ENCODE measurements at regions not wholly inside any gene's neighbourhood (a gene's known extent, or its start where the extent isn't known, plus 50 kb on each side); places are given as distances from the start of the nearest gene placed in this dataset.

DNA sequence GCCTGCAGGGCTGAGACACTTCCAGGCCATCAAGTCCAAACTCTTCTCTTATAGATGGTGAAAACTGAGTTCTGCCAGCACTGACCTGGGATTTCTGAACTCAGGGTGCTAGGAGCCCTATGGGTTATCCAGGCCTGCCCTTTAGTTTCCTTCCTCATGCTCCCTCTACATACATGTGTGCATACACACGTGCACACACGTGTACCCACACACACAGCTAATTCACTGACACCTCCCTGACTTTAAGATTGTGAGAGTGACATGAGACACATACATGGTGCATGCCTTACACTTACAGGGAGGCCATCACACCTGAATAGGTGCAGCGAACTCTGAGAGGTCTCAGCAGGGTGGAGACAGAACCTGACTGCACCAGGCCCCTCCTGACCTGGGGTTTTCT, 267.4 kb downstream of the CYP26B1 start:
- H3K9me3 ChIP-seq (ENCODE audit: control insufficient read depth, insufficient read depth, low read length) = peaks cover 7% of the 10 kb centered on the region
- no peak for DNase-seq (ENCODE audit: low read depth, low spot score)
- H3K4me3 ChIP-seq (ENCODE audit: low read depth, low read length) = no peak overlapping the region
- H3K27me3 ChIP-seq (ENCODE audit: control insufficient read depth, insufficient read depth, low read length) = peaks cover 8% of the 10 kb centered on the region
- POLR2A ChIA-PET = no interaction called here
- TF ChIP-seq, protein P1, sequence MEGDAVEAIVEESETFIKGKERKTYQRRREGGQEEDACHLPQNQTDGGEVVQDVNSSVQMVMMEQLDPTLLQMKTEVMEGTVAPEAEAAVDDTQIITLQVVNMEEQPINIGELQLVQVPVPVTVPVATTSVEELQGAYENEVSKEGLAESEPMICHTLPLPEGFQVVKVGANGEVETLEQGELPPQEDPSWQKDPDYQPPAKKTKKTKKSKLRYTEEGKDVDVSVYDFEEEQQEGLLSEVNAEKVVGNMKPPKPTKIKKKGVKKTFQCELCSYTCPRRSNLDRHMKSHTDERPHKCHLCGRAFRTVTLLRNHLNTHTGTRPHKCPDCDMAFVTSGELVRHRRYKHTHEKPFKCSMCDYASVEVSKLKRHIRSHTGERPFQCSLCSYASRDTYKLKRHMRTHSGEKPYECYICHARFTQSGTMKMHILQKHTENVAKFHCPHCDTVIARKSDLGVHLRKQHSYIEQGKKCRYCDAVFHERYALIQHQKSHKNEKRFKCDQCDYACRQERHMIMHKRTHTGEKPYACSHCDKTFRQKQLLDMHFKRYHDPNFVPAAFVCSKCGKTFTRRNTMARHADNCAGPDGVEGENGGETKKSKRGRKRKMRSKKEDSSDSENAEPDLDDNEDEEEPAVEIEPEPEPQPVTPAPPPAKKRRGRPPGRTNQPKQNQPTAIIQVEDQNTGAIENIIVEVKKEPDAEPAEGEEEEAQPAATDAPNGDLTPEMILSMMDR (IDR thresholded peaks at IDR 0.05; ENCODE audit: low read depth, low read length) = no peak
- H3K27ac ChIP-seq (ENCODE audit: low read depth, low read length) = no peak overlapping the region
- CTCF ChIA-PET = interaction anchor here (1.7 kb wide), 1 partner anchor 43 kb away, joined by 9 read pairs; no protein-coding TSS in a partner anchor

DNA sequence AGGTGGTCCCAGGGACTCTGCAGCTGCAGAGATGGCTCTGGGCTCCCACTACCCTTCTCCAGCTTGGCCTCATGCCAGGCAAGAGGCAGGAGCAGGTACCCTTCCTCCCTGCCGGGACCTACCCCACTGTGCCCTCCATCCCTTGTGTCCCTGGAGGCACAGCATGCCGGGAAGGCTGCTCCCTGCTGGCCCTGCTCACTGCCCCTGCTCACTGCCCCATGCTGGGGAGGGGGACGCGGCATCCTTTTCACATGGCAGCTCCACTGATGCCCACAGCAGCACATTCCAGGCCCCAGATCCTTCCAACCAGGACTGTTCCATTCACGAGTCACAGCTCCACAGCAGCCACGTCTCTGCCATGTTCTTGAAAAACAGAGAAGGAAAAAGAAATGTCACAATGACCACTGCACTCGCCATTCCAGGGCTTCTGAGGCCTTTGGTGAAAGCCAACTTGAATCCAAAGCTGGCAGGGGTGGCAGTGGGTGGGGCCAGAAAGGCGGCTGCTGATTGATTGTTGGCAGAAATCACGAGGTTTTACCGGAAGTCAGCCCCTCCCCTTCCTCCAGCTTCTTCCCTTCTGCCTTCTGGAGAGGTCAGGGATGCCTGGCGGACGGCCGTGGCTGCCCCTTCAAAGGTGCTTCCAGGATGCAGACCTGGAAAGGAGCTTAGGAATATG, 268.0 kb downstream of the CYP26B1 start:
- no peak overlapping the region for H3K27ac ChIP-seq (ENCODE audit: low read depth, low read length)
- ChIA-PET CTCF (interaction anchor here (0.5 to 1.0 kb wide), 3 partner anchors 45 to 704 kb away, joined by 3 to 4 read pairs (median 3); no protein-coding TSS in a partner anchor), POLR2A (no interaction called here)
- no peak for DNase-seq (ENCODE audit: low read depth, low spot score)
- TF ChIP-seq, protein P1 (IDR thresholded peaks at IDR 0.05; ENCODE audit: low read depth, low read length) = no peak
- peaks cover 2% of the 10 kb centered on the region for H3K9me3 ChIP-seq (ENCODE audit: control insufficient read depth, insufficient read depth, low read length)
- H3K4me3 ChIP-seq (ENCODE audit: low read depth, low read length) = no peak overlapping the region
- peaks cover 8% of the 10 kb centered on the region for H3K27me3 ChIP-seq (ENCODE audit: control insufficient read depth, insufficient read depth, low read length)

DNA sequence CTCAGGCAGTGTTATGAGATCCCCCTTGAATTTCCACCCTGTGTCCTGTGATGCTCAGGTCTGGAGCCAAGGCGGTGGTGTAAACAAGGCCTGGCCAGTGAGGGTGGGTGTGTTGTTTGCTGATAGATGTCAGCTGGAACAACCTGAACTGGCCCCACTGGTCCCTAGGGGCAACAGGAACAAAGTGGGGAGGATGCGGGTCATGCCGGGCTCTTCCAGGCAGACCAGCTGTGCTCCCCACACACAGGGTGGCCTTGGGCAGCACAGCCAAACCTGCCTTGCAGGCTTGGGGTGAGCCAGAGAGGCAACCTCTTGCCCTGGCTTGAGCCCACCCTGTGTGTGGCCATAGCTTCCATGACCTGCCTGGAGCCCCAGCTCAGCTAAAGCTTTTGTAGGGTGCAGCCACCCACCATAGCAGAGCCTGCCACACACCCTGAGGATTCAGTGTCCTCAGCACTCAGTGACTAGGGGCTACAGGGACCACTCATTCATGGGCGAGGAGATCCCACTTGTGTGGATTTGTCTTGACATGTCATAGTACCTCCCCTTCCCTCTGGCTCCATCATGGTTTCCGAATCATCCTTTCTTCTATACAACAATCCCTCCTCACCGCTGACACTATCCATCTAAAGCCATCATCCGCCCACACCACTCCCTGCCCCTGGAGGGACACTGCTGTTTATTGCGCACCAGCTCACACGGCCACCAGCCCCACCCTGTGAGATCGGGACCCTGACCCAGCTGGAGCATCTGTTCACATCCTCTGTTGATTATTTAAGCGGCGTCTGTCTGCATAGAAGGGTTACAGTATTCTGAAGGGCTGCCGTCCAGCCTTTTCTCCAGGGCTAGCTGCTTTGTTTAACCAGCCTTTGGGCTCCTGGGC, 268.8 kb downstream of the CYP26B1 start:
- Histone ChIP-seq H3K27me3 (ENCODE audit: control insufficient read depth, insufficient read depth, low read length) (peaks cover 8% of the 10 kb centered on the region), H3K9me3 (ENCODE audit: control insufficient read depth, insufficient read depth, low read length) (no peaks in the 10 kb centered on the region; the same call in 1 of the 2 replicates), H3K27ac (ENCODE audit: low read depth, low read length) (no peak overlapping the region), H3K4me3 (ENCODE audit: low read depth, low read length) (no peak overlapping the region)
- DNase-seq (ENCODE audit: low read depth, low spot score) = no peak
- ChIA-PET CTCF (interaction anchor here (0.6 to 1.0 kb wide), 2 partner anchors 45 to 449 kb away, joined by 3 to 4 read pairs; no protein-coding TSS in a partner anchor), POLR2A (no interaction called here)
- TF ChIP-seq, protein P1 (IDR thresholded peaks at IDR 0.05; ENCODE audit: low read depth, low read length) = no peak

DNA sequence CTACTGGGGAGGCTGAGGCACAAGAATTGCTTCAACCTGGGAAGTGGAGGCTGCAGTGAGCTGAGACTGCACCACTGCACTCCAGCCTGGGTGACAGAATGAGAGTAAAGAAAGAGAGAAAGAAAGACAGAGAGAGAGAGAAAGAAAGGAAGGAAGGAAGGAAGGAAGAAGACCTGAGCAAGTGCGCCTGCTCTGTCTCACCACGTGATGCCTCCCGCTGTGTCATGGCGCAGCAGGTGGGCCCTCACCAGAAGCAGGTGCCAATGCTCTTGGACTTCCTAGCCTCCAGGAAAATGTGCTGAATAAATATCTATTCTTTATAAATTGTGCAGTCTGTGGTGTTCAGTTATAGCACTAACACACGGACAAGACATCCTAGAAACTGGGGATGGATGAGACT, 270.0 kb downstream of the CYP26B1 start:
- Histone ChIP-seq H3K27me3 (ENCODE audit: control insufficient read depth, insufficient read depth, low read length) (peaks cover 8% of the 10 kb centered on the region), H3K27ac (ENCODE audit: low read depth, low read length) (no peak overlapping the region), H3K4me3 (ENCODE audit: low read depth, low read length) (no peak overlapping the region), H3K9me3 (ENCODE audit: control insufficient read depth, insufficient read depth, low read length) (no peaks in the 10 kb centered on the region; the same call in 1 of the 2 replicates)
- no peak for DNase-seq (ENCODE audit: low read depth, low spot score)
- CTCF ChIA-PET = no interaction called here
- TF ChIP-seq, protein P1 (IDR thresholded peaks at IDR 0.05; ENCODE audit: low read depth, low read length) = no peak
- POLR2A ChIA-PET = no interaction called here
